ENCODE measurements at regions not wholly inside any gene's neighbourhood (a gene's known extent, or its start where the extent isn't known, plus 50 kb on each side); places are given as distances from the start of the nearest gene placed in this dataset.

DNA sequence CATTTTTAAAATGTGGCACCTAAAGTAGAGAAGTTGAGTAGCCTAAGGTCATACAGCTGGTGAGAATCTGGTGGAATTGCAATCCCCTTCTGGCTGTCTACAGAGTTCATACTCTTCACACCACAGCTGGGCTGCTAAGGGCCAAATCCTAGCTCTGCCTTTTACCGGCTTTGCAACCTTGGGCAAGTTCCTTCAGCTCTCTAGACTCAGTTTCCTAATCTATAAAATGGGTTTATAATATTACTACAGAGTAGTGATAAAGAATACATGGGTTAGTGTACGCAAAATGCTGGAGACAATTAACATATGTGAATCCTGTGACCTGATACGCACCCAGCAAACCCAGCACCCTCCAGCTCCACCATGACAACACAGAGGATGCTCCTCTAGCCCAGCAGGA, 298.2 kb upstream of the MAF start:
- Histone ChIP-seq H3K36me3 (no peaks in the 10 kb centered on the region), H3K9me3 (ENCODE audit: low read depth) (no peaks in the 10 kb centered on the region), H3K4me1 (ENCODE audit: low read depth) (no peaks in the 10 kb centered on the region), H3K27ac (no peak overlapping the region), H3K4me3 (no peak overlapping the region), H3K27me3 (no peaks in the 10 kb centered on the region)
- DNase-seq (ENCODE audit: low read depth in 1 of 2, low spot score in 1 of 2), result no peak
- TF ChIP-seq, protein P1, sequence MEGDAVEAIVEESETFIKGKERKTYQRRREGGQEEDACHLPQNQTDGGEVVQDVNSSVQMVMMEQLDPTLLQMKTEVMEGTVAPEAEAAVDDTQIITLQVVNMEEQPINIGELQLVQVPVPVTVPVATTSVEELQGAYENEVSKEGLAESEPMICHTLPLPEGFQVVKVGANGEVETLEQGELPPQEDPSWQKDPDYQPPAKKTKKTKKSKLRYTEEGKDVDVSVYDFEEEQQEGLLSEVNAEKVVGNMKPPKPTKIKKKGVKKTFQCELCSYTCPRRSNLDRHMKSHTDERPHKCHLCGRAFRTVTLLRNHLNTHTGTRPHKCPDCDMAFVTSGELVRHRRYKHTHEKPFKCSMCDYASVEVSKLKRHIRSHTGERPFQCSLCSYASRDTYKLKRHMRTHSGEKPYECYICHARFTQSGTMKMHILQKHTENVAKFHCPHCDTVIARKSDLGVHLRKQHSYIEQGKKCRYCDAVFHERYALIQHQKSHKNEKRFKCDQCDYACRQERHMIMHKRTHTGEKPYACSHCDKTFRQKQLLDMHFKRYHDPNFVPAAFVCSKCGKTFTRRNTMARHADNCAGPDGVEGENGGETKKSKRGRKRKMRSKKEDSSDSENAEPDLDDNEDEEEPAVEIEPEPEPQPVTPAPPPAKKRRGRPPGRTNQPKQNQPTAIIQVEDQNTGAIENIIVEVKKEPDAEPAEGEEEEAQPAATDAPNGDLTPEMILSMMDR (IDR thresholded peaks at IDR 0.05; ENCODE audit: low read depth, low read length), result no peak

DNA sequence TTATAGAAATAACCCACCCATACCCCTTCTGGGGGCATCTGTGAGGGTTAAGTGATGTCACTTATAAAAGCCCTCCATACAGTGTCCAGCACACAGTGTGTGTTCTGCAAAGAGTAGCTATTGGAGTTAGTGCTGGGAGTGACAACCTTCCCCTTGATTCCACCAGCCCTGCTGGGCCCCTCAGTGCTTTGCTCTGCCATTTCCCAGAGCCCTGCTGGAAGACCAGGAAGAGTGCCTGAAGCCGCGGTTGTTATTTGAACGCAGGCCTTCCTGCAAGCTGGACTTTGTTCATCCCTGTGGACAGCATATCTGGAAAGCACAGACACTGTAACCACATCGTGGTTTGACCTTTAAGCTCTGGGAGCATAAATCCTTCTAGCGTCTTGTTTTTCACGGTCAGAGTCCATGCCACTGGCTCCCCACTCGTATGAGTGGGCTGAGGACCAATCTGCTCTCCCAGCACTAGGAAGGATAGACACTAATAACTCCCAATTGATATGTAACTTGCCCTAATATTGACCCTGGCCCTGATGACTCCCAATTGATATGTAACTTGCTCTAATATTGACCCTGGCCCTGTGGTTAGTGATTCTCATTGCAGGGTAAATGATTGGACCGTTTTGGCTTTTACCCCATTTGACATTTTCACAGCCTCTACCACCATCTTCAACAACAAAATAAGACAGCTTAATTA, 297.1 kb upstream of the MAF start:
- TF ChIP-seq, protein P1 (IDR thresholded peaks at IDR 0.05; ENCODE audit: low read depth, low read length), result no peak
- Histone ChIP-seq H3K36me3 (no peaks in the 10 kb centered on the region), H3K27ac (no peak overlapping the region), H3K4me1 (ENCODE audit: low read depth) (no peaks in the 10 kb centered on the region), H3K4me3 (no peak overlapping the region), H3K9me3 (ENCODE audit: low read depth) (no peaks in the 10 kb centered on the region), H3K27me3 (no peaks in the 10 kb centered on the region)
- peak in 1 of 2 donors; percentile 39 for DNase-seq (ENCODE audit: low read depth in 1 of 2, low spot score in 1 of 2)

GRCh38 chr16:79897104-79897452, 296.5 kb upstream of the MAF start:
- no peak overlapping the region for H3K27ac ChIP-seq
- no peaks in the 10 kb centered on the region for H3K36me3 ChIP-seq
- TF ChIP-seq, protein P1 (IDR thresholded peaks at IDR 0.05; ENCODE audit: low read depth, low read length), result no peak
- no peak for DNase-seq (ENCODE audit: low read depth in 1 of 2, low spot score in 1 of 2)
- H3K4me1 ChIP-seq (ENCODE audit: low read depth), result no peaks in the 10 kb centered on the region
- no peaks in the 10 kb centered on the region for H3K27me3 ChIP-seq
- no peak overlapping the region for H3K4me3 ChIP-seq
- no peaks in the 10 kb centered on the region for H3K9me3 ChIP-seq (ENCODE audit: low read depth)

GRCh38 chr16:79895917-79896203, 295.3 kb upstream of the MAF start:
- no peaks in the 10 kb centered on the region for H3K36me3 ChIP-seq
- DNase-seq (ENCODE audit: low read depth in 1 of 2, low spot score in 1 of 2), result no peak
- no peak overlapping the region for H3K4me3 ChIP-seq
- H3K9me3 ChIP-seq (ENCODE audit: low read depth), result no peaks in the 10 kb centered on the region
- H3K27me3 ChIP-seq, result no peaks in the 10 kb centered on the region
- no peaks in the 10 kb centered on the region for H3K4me1 ChIP-seq (ENCODE audit: low read depth)
- H3K27ac ChIP-seq, result no peak overlapping the region
- TF ChIP-seq, protein P1 (IDR thresholded peaks at IDR 0.05; ENCODE audit: low read depth, low read length), result no peak

DNA sequence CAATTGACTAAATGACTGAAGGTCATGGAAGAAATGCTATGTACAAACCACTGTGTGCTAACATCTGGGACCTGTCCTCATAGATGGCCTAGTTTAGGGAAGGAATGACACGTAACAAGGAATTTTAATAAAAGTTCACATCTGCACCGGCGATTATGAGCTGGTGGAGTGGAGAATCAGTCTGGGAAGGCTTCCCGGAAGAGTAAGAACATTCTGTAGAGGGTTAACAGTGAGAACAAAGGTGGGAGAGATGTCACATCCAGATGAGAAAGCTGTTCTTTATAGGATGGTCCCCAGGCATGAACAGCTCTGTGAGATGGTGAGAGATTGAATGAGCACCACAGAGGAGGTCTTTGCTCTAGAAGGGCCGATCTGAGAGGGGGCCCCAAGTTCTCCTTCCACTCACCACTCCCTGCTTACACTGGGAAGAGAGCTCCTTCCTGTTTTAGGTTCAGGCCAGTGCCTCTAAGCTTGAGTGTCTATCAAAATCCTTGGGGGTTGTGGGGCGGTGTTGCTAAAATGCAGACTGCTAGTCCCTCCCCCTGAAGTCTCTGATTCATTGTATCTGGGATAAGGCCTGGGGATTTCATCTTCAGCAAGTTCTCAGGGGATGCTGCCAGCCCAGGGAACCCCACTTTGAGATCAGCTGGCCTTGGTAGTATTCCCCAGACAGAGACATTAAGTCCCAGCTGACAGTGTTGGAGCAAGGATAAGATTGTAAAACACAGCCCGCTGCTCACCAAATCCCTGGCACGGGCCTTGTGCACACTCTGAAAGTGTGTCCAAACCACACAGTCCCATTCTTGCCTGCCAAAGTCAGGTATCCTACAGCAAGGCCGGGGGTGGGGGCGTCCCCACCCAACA, 294.7 kb upstream of the MAF start:
- DNase-seq (ENCODE audit: low read depth in 1 of 2, low spot score in 1 of 2), result no peak
- H3K27me3 ChIP-seq, result no peaks in the 10 kb centered on the region
- H3K4me3 ChIP-seq, result no peak overlapping the region
- no peaks in the 10 kb centered on the region for H3K9me3 ChIP-seq (ENCODE audit: low read depth)
- TF ChIP-seq, protein P1 (IDR thresholded peaks at IDR 0.05; ENCODE audit: low read depth, low read length), result no peak
- no peak overlapping the region for H3K27ac ChIP-seq
- no peaks in the 10 kb centered on the region for H3K4me1 ChIP-seq (ENCODE audit: low read depth)
- H3K36me3 ChIP-seq, result no peaks in the 10 kb centered on the region
